GM12878 (cell line): ENCODE measurements at regions not wholly inside any gene's neighbourhood (a gene's known extent, or its start where the extent isn't known, plus 50 kb on each side); places are given as distances from the start of the nearest gene placed in this dataset.

Experiments used
- ATAC-seq: fragments of 200-7000 bp; cut with Tn5 transposase; 3 replicates; pipeline ENCODE4 v1.9.1; 2020; ENCODE audit warnings: mild to moderate bottlenecking, moderate library complexity
- BruUV-seq: library from RNA; stranded (reverse); fragments of 400-500 nt; replicated peaks from 2 replicates; lab custom pipeline; 2021; lab: Mats Ljungman, UMichigan
- CTCF ChIA-PET: fragments of 300-600 bp; sonication (Branson Sonifier 250); formaldehyde crosslinking; extraction: SDS; loops from one replicate; lab custom pipeline; 2021; ENCODE audit warnings: inconsistent platforms; lab: Yijun Ruan, JAX
- POLR2A ChIA-PET: fragments of 350-600 bp; formaldehyde crosslinking; extraction: SDS; loops from one replicate; lab custom pipeline; 2021; ENCODE audit warnings: inconsistent platforms; lab: Charles Lee
- RAD21 ChIA-PET: fragments of 300-600 bp; sonication (Branson Sonifier 250); formaldehyde crosslinking; loops from one replicate; lab custom pipeline; 2023; ENCODE audit warnings: antibody characterized with exemption; ENCODE audit not compliant: unreplicated experiment; lab: Charles Lee
- SMC1A ChIA-PET: fragments of 300-600 bp; sonication (Branson Sonifier 250); formaldehyde crosslinking; loops from one replicate; lab custom pipeline; 2023; ENCODE audit not compliant: unreplicated experiment, uncharacterized antibody; lab: Charles Lee
- DNase-seq: peaks from one replicate; pipeline ENCODE4 v3.0.0-alpha.2; 2011; ENCODE audit warnings: low read depth, low spot score
- FAIRE-seq: peaks from 3 replicates; lab custom pipeline; 2011; peaks lifted over from hg19 to GRCh38; lab: Jason Lieb, UNC
- H2AFZ ChIP-seq: 2 replicates; pipeline ENCODE4 v1.6.0; 2011; ENCODE audit warnings: low read depth, low read length, control low read depth; ENCODE audit not compliant: control insufficient read depth
- H3K27ac ChIP-seq: 2 replicates; pipeline ENCODE4 v1.5.1; 2011; ENCODE audit warnings: control low read depth; ENCODE audit not compliant: control insufficient read depth, insufficient read depth
- H3K27me3 ChIP-seq, 2 experiments: replicated peaks in 1 of 2; 2 replicates each; pipeline versions ENCODE4 v1.6.0 to v1.6.1; 2011; ENCODE audit warnings: low read length in 1 of 2; ENCODE audit not compliant: control insufficient read depth in 2 of 2, insufficient read depth in 2 of 2
- H3K36me3 ChIP-seq, 2 experiments: 2 replicates each; pipeline ENCODE4 v1.5.1; 2011; ENCODE audit warnings: low read length in 1 of 2; ENCODE audit not compliant: control insufficient read depth in 2 of 2, insufficient read depth in 2 of 2
- H3K4me1 ChIP-seq: 2 replicates; pipeline ENCODE4 v1.6.1; 2011; ENCODE audit warnings: mild to moderate bottlenecking, low read length, moderate library complexity, mixed read lengths; ENCODE audit not compliant: control insufficient read depth, insufficient read depth
- H3K4me2 ChIP-seq: 2 replicates; pipeline ENCODE4 v1.6.0; 2011; ENCODE audit warnings: control low read depth; ENCODE audit not compliant: control insufficient read depth, insufficient read depth
- H3K4me3 ChIP-seq: fragments of 200-600 bp; sonication (generic); 2 replicates; pipeline ENCODE4 v1.5.1; 2016
- H3K79me2 ChIP-seq: 2 replicates; pipeline ENCODE4 v1.6.0; 2011; ENCODE audit warnings: low read length; ENCODE audit not compliant: control insufficient read depth, insufficient read depth
- H3K9ac ChIP-seq: 2 replicates; pipeline ENCODE4 v1.8.0; 2011; ENCODE audit warnings: low read length, control low read depth, mixed read lengths; ENCODE audit not compliant: control insufficient read depth, insufficient read depth
- H3K9me3 ChIP-seq: replicated peaks from 3 replicates; pipeline ENCODE4 v1.5.1; 2011; ENCODE audit warnings: mild to moderate bottlenecking, low read length; ENCODE audit not compliant: control insufficient read depth, insufficient read depth
- H4K20me1 ChIP-seq: 2 replicates; pipeline ENCODE4 v1.6.0; 2011; ENCODE audit not compliant: control insufficient read depth, insufficient read depth
- BHLHE40 ChIP-seq, 2 experiments: fragments of 450-650 bp in 1 of 2; IDR thresholded peaks; 2 replicates each; pipeline ENCODE4 v1.6.1; 2011 to 2017; ENCODE audit warnings: low read depth in 2 of 2, borderline replicate concordance in 1 of 2, improper control_type of control experiment in 1 of 2, low read length in 1 of 2, mild to moderate bottlenecking in 1 of 2
- CUX1 ChIP-seq: IDR thresholded peaks from 2 replicates; pipeline ENCODE4 v1.6.1; 2012; ENCODE audit warnings: improper control_type of control experiment, low read depth, low read length; ENCODE audit not compliant: insufficient replicate concordance
- E2F4 ChIP-seq: IDR thresholded peaks from 2 replicates; pipeline ENCODE4 v1.6.1; 2012; ENCODE audit warnings: low read depth, low read length, improper control_type of control experiment
- ETV6 ChIP-seq, 2 experiments: fragments of 450-650 bp in 1 of 2; IDR thresholded peaks in 1 of 2; conservative IDR thresholded peaks in 1 of 2; 2 replicates each; pipeline ENCODE4 v1.6.1; 2014; ENCODE audit warnings: antibody characterized with exemption in 1 of 2, borderline replicate concordance in 1 of 2, low read depth in 1 of 2, mild to moderate bottlenecking in 1 of 2, moderate library complexity in 1 of 2
- FOXM1 ChIP-seq: IDR thresholded peaks from 2 replicates; pipeline ENCODE4 v1.6.1; 2012; ENCODE audit warnings: low read depth, mild to moderate bottlenecking, inconsistent platforms, low read length, moderate library complexity
- IKZF1 ChIP-seq: fragments of 450-650 bp; conservative IDR thresholded peaks from 2 replicates; pipeline ENCODE4 v1.6.1; 2017; ENCODE audit warnings: antibody characterized with exemption, mild to moderate bottlenecking
- MTA3 ChIP-seq: IDR thresholded peaks from 2 replicates; pipeline ENCODE4 v1.6.1; 2012; ENCODE audit warnings: low read length, inconsistent platforms, borderline replicate concordance
- PAX5 ChIP-seq: IDR thresholded peaks from 2 replicates; pipeline ENCODE4 v1.6.1; 2011; ENCODE audit warnings: low read depth, low read length, borderline replicate concordance
- RAD21 ChIP-seq: IDR thresholded peaks from 2 replicates; pipeline ENCODE4 v1.6.1; 2011; ENCODE audit warnings: mild to moderate bottlenecking, low read depth, low read length, moderate library complexity; ENCODE audit not compliant: insufficient read depth
- RCOR1 ChIP-seq: conservative IDR thresholded peaks from 2 replicates; pipeline ENCODE4 v1.6.1; 2012; ENCODE audit warnings: low read depth, low read length, improper control_type of control experiment
- SMAD1 ChIP-seq: fragments of 450-650 bp; IDR thresholded peaks from 2 replicates; pipeline ENCODE4 v1.6.1; 2018; ENCODE audit warnings: mild to moderate bottlenecking, low read depth; ENCODE audit not compliant: partially characterized antibody
- SMARCA5 ChIP-seq: fragments of 450-650 bp; IDR thresholded peaks from 2 replicates; pipeline ENCODE4 v1.6.1; 2017; ENCODE audit warnings: mild to moderate bottlenecking
- SUZ12 ChIP-seq: fragments of 200-600 bp; sonication (generic); IDR thresholded peaks from one replicate; pipeline ENCODE4 v1.6.1; 2018; ENCODE audit warnings: antibody characterized with exemption, mild to moderate bottlenecking; ENCODE audit not compliant: unreplicated experiment
- TCF7 ChIP-seq: IDR thresholded peaks from 2 replicates; pipeline ENCODE4 v1.6.1; 2014; ENCODE audit warnings: antibody characterized with exemption, borderline replicate concordance
- USF1 ChIP-seq: IDR thresholded peaks from 2 replicates; pipeline ENCODE4 v1.6.1; 2011; ENCODE audit warnings: borderline replicate concordance, low read depth, mild to moderate bottlenecking, moderate library complexity, mixed read lengths, low read length; ENCODE audit not compliant: insufficient read depth; ENCODE audit errors: extremely low read length
- WRNIP1 ChIP-seq: IDR thresholded peaks from 2 replicates; pipeline ENCODE4 v1.6.1; 2011; ENCODE audit warnings: low read depth, low read length, improper control_type of control experiment, borderline replicate concordance
- ZNF384 ChIP-seq: IDR thresholded peaks from 2 replicates; pipeline ENCODE4 v1.6.1; 2012; ENCODE audit warnings: low read depth, mild to moderate bottlenecking, low read length, improper control_type of control experiment, borderline replicate concordance
- in situ Hi-C: fragments of 300-500 bp; cut with MboI; formaldehyde crosslinking; loops from 9 replicates; pipeline ENCODE4 v1.14.3; 2018; ENCODE audit warnings: mixed read lengths
- intact Hi-C: fragments of 100-400 bp; cut with micrococcal nuclease; formaldehyde crosslinking; loops from one replicate; pipeline ENCODE4 v1.14.2; 2022; ENCODE audit not compliant: unreplicated experiment

GRCh38 chr14:61977217-61977616 is 215.0 kb downstream of the SNAPC1 start:
- Histone ChIP-seq H3K79me2 (no peaks in the 10 kb centered on the region), H3K9me3 (no peaks in the 10 kb centered on the region; the same call in 2 of the 3 replicates), H3K36me3 (no peaks in the 10 kb centered on the region), H3K27me3 (no peaks in the 10 kb centered on the region), H2AFZ (no peak overlapping the region), H3K4me3 (no peak overlapping the region), H3K9ac (no peak overlapping the region), H3K4me1 (no peaks in the 10 kb centered on the region), H3K27ac (no peak overlapping the region), H3K4me2 (no peak overlapping the region), H4K20me1 (no peaks in the 10 kb centered on the region)
- BruUV-seq: no TSS peak
- RAD21 ChIA-PET: no interaction called here
- FAIRE-seq: no peak
- POLR2A ChIA-PET: no interaction called here
- intact Hi-C loops: no loop called here
- no peak for ATAC-seq
- no peak for DNase-seq
- SMC1A ChIA-PET: no interaction called here
- in situ Hi-C loops: no loop called here
- TF ChIP-seq ETV6 (conservative IDR thresholded peaks at IDR 0.05 in 1 of 2, IDR thresholded peaks at IDR 0.05 in 1 of 2; ENCODE audit: borderline replicate concordance in 1 of 2, low read depth in 1 of 2): no peak
- TF ChIP-seq MTA3: no peak
- TF ChIP-seq SMAD1: no peak
- no peak for TF ChIP-seq FOXM1
- TF ChIP-seq PAX5: no peak
- TF ChIP-seq SUZ12: no peak
- TF ChIP-seq BHLHE40 (IDR thresholded peaks at IDR 0.05; ENCODE audit: borderline replicate concordance in 1 of 2, low read depth in 2 of 2, low read length in 1 of 2): no peak
- no peak for TF ChIP-seq SMARCA5
- no peak for TF ChIP-seq TCF7
- TF ChIP-seq IKZF1: no peak
- TF ChIP-seq RCOR1: no peak
- TF ChIP-seq E2F4: no peak
- TF ChIP-seq USF1: no peak
- no peak for TF ChIP-seq WRNIP1
- no peak for TF ChIP-seq ZNF384
- TF ChIP-seq RAD21: no peak
- TF ChIP-seq CUX1: no peak
- CTCF ChIA-PET: no interaction called here
